ENCODE measurements at regions not wholly inside any gene's neighbourhood (a gene's known extent, or its start where the extent isn't known, plus 50 kb on each side); places are given as distances from the start of the nearest gene placed in this dataset.

- no peak for TF ChIP-seq EZH2 (IDR thresholded peaks at IDR 0.05)
- no peak for TF ChIP-seq POLR2AphosphoS5 (IDR thresholded peaks at IDR 0.05; ENCODE audit: borderline replicate concordance, low read depth, low read length)
- no peak for TF ChIP-seq FOXP2 (optimal IDR thresholded peaks at IDR 0.05; ENCODE audit: control extremely low read depth, extremely low read length, insufficient read depth)
These were observed 272.2 kb upstream of the NFE2L3 start for GRCh38 chr7:25879799-25880198.

GRCh38 chr7:25881317-25882037 lies 270.5 kb upstream of the NFE2L3 start:
- Histone ChIP-seq H3K4me3 (no peak overlapping the region), H3K9me3 (ENCODE audit: low read depth, low read length) (no peaks in the 10 kb centered on the region), H3K36me3 (ENCODE audit: insufficient read depth, low read length) (no peaks in the 10 kb centered on the region), H3K27ac (no peak overlapping the region), H3K9ac (ENCODE audit: insufficient read length) (no peak overlapping the region)
- no peak for TF ChIP-seq POLR2AphosphoS5 (IDR thresholded peaks at IDR 0.05; ENCODE audit: borderline replicate concordance, low read depth, low read length)
- DNase-seq (ENCODE audit: low read depth, low spot score): no peak

More at GRCh38 chr7:25879799-25880198, 272.2 kb upstream of the NFE2L3 start:
- no peak for DNase-seq (ENCODE audit: low read depth, low spot score)
- H3K4me3 ChIP-seq: no peak overlapping the region
- no peaks in the 10 kb centered on the region for H3K36me3 ChIP-seq (ENCODE audit: insufficient read depth, low read length)
- H3K9me3 ChIP-seq (ENCODE audit: low read depth, low read length): no peaks in the 10 kb centered on the region
- H3K27ac ChIP-seq: no peak overlapping the region
- no peak overlapping the region for H3K9ac ChIP-seq (ENCODE audit: insufficient read length)

GRCh38 chr7:25882151-25882773 lies 269.7 kb upstream of the NFE2L3 start:
- no peak overlapping the region for H3K4me3 ChIP-seq
- no peak for DNase-seq (ENCODE audit: low read depth, low spot score)

GRCh38 chr7:25884265-25884828 lies 267.7 kb upstream of the NFE2L3 start:
- DNase-seq (ENCODE audit: low read depth, low spot score): no peak
- no peak overlapping the region for H3K27ac ChIP-seq
- TF ChIP-seq FOXP2 (optimal IDR thresholded peaks at IDR 0.05; ENCODE audit: control extremely low read depth, extremely low read length, insufficient read depth) (no peak), POLR2AphosphoS5 (IDR thresholded peaks at IDR 0.05; ENCODE audit: borderline replicate concordance, low read depth, low read length) (no peak), EZH2 (IDR thresholded peaks at IDR 0.05) (no peak)
- no peaks in the 10 kb centered on the region for H3K9me3 ChIP-seq (ENCODE audit: low read depth, low read length)
- H3K9ac ChIP-seq (ENCODE audit: insufficient read length): no peak overlapping the region
- H3K4me3 ChIP-seq: no peak overlapping the region
- no peaks in the 10 kb centered on the region for H3K36me3 ChIP-seq (ENCODE audit: insufficient read depth, low read length)

More at GRCh38 chr7:25882151-25882773, 269.7 kb upstream of the NFE2L3 start:
- H3K27ac ChIP-seq: no peak overlapping the region
- H3K36me3 ChIP-seq (ENCODE audit: insufficient read depth, low read length): no peaks in the 10 kb centered on the region
- TF ChIP-seq FOXP2 (optimal IDR thresholded peaks at IDR 0.05; ENCODE audit: control extremely low read depth, extremely low read length, insufficient read depth) (no peak), EZH2 (IDR thresholded peaks at IDR 0.05) (no peak), POLR2AphosphoS5 (IDR thresholded peaks at IDR 0.05; ENCODE audit: borderline replicate concordance, low read depth, low read length) (no peak)
- no peaks in the 10 kb centered on the region for H3K9me3 ChIP-seq (ENCODE audit: low read depth, low read length)
- no peak overlapping the region for H3K9ac ChIP-seq (ENCODE audit: insufficient read length)

GRCh38 chr7:25885057-25885576 lies 266.9 kb upstream of the NFE2L3 start:
- H3K9me3 ChIP-seq (ENCODE audit: low read depth, low read length): no peaks in the 10 kb centered on the region
- H3K36me3 ChIP-seq (ENCODE audit: insufficient read depth, low read length): no peaks in the 10 kb centered on the region
- no peak overlapping the region for H3K4me3 ChIP-seq
- no peak overlapping the region for H3K27ac ChIP-seq
- no peak for TF ChIP-seq EZH2 (IDR thresholded peaks at IDR 0.05)
- TF ChIP-seq POLR2AphosphoS5 (IDR thresholded peaks at IDR 0.05; ENCODE audit: borderline replicate concordance, low read depth, low read length): no peak
- TF ChIP-seq FOXP2 (optimal IDR thresholded peaks at IDR 0.05; ENCODE audit: control extremely low read depth, extremely low read length, insufficient read depth): no peak
- no peak overlapping the region for H3K9ac ChIP-seq (ENCODE audit: insufficient read length)
- DNase-seq (ENCODE audit: low read depth, low spot score): no peak

- no peak for DNase-seq (ENCODE audit: low read depth, low spot score)
- no peak overlapping the region for H3K4me3 ChIP-seq
- no peak overlapping the region for H3K9ac ChIP-seq (ENCODE audit: insufficient read length)
- no peaks in the 10 kb centered on the region for H3K9me3 ChIP-seq (ENCODE audit: low read depth, low read length)
- TF ChIP-seq POLR2AphosphoS5 (IDR thresholded peaks at IDR 0.05; ENCODE audit: borderline replicate concordance, low read depth, low read length) (no peak), EZH2 (IDR thresholded peaks at IDR 0.05) (no peak), FOXP2 (optimal IDR thresholded peaks at IDR 0.05; ENCODE audit: control extremely low read depth, extremely low read length, insufficient read depth) (no peak)
- no peaks in the 10 kb centered on the region for H3K36me3 ChIP-seq (ENCODE audit: insufficient read depth, low read length)
- no peak overlapping the region for H3K27ac ChIP-seq
These were observed 265.4 kb upstream of the NFE2L3 start for GRCh38 chr7:25886387-25887240.

GRCh38 chr7:25887266-25887665 lies 264.7 kb upstream of the NFE2L3 start:
- TF ChIP-seq EZH2 (IDR thresholded peaks at IDR 0.05): no peak
- TF ChIP-seq FOXP2 (optimal IDR thresholded peaks at IDR 0.05; ENCODE audit: control extremely low read depth, extremely low read length, insufficient read depth): no peak
- TF ChIP-seq POLR2AphosphoS5 (IDR thresholded peaks at IDR 0.05; ENCODE audit: borderline replicate concordance, low read depth, low read length): no peak
- H3K27ac ChIP-seq: no peak overlapping the region
- no peak for DNase-seq (ENCODE audit: low read depth, low spot score)
- H3K9me3 ChIP-seq (ENCODE audit: low read depth, low read length): no peaks in the 10 kb centered on the region
- H3K9ac ChIP-seq (ENCODE audit: insufficient read length): no peak overlapping the region
- H3K4me3 ChIP-seq: no peak overlapping the region
- H3K36me3 ChIP-seq (ENCODE audit: insufficient read depth, low read length): no peaks in the 10 kb centered on the region

Measured in SK-N-MC (cell line).